Memory B cell (primary cell): ENCODE measurements at regions not wholly inside any gene's neighbourhood (a gene's known extent, or its start where the extent isn't known, plus 50 kb on each side); places are given as distances from the start of the nearest gene placed in this dataset.

Source experiments
- ATAC-seq: fragments of 150-1000 bp; cut with Tn5 transposase; 2 replicates; pipeline ENCODE4 v1.10.0; 2021; ENCODE audit warnings: low read depth, mild to moderate bottlenecking, moderate library complexity
- DNase-seq, 2 donors: peaks; one replicate each; pipeline ENCODE4 v3.0.0; 2022; ENCODE audit warnings: low spot score in 2 of 2
- H3K27ac Mint-ChIP-seq: one replicate; pipeline ENCODE4 v1.8.0; 2022; ENCODE audit warnings: mild to moderate bottlenecking, moderate library complexity, mixed read lengths
- H3K27me3 Mint-ChIP-seq: one replicate; pipeline ENCODE4 v1.8.0; 2022; ENCODE audit warnings: mixed read lengths
- H3K36me3 Mint-ChIP-seq: one replicate; pipeline ENCODE4 v1.8.0; 2022; ENCODE audit warnings: mild to moderate bottlenecking, mixed read lengths
- H3K4me1 Mint-ChIP-seq: one replicate; pipeline ENCODE4 v1.8.0; 2022; ENCODE audit warnings: mixed read lengths
- H3K4me3 Mint-ChIP-seq: one replicate; pipeline ENCODE4 v1.8.0; 2022; ENCODE audit warnings: mild to moderate bottlenecking, moderate library complexity, mixed read lengths
- H3K9me3 Mint-ChIP-seq: one replicate; pipeline ENCODE4 v1.8.0; 2022; ENCODE audit warnings: mixed read lengths

DNA sequence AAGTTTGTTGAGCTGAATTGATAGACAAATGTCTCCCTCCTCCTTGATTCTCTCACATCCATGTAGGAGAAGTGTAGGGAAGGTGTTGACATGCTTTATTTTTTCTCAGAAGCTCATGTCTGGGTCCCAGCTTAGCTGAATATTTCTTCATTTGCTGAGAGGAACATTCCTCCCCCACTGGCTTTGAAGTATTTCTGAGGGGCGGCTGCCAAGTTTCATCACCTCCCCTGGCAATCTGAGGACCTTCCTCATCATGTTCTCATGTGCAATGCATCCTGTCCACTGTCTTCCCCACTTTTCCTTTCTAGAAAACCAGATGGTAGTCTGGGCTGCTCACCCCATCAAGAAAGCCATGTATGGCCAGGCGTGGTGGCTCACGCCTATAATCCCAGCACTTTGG lies 168.9 kb upstream of the RGMA start:
- H3K27me3 Mint-ChIP-seq, result no peaks in the 10 kb centered on the region
- ATAC-seq (no peak), DNase-seq (no peak)
- H3K27ac Mint-ChIP-seq, result no peak overlapping the region
- H3K9me3 Mint-ChIP-seq, result no peaks in the 10 kb centered on the region
- H3K4me1 Mint-ChIP-seq, result no peaks in the 10 kb centered on the region
- no peak overlapping the region for H3K4me3 Mint-ChIP-seq
- H3K36me3 Mint-ChIP-seq, result no peaks in the 10 kb centered on the region

GRCh38 chr15:93253681-93254080 lies 164.7 kb upstream of the RGMA start:
- H3K9me3 Mint-ChIP-seq, result no peaks in the 10 kb centered on the region
- H3K4me3 Mint-ChIP-seq, result no peak overlapping the region
- H3K27me3 Mint-ChIP-seq, result no peaks in the 10 kb centered on the region
- H3K27ac Mint-ChIP-seq, result no peak overlapping the region
- H3K4me1 Mint-ChIP-seq, result no peaks in the 10 kb centered on the region
- no peaks in the 10 kb centered on the region for H3K36me3 Mint-ChIP-seq
- ATAC-seq (no peak), DNase-seq (no peak)

DNA sequence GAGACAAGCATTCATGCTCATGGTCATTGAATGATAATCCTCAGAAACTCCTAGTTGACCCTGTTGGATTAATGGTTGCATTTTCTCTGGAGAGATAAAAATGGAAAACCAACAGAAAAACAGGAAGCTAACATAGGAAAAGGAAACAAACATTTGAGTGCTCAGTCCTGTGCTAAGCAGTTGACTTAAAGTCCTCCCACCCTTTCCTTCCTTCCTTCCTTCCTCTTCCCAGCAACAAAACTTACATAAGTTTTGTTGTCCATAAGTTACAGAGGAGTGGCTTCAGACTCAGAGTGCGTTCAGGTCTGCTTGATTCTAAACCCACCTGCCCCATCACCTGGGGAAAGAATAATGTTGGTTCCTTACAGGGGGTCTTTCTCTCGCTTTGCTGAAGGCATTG lies 163.8 kb upstream of the RGMA start:
- H3K4me1 Mint-ChIP-seq, result no peaks in the 10 kb centered on the region
- no peaks in the 10 kb centered on the region for H3K27me3 Mint-ChIP-seq
- H3K27ac Mint-ChIP-seq, result no peak overlapping the region
- H3K9me3 Mint-ChIP-seq, result no peaks in the 10 kb centered on the region
- ATAC-seq, result no peak
- no peaks in the 10 kb centered on the region for H3K36me3 Mint-ChIP-seq
- no peak overlapping the region for H3K4me3 Mint-ChIP-seq
- DNase-seq, result no peak

DNA sequence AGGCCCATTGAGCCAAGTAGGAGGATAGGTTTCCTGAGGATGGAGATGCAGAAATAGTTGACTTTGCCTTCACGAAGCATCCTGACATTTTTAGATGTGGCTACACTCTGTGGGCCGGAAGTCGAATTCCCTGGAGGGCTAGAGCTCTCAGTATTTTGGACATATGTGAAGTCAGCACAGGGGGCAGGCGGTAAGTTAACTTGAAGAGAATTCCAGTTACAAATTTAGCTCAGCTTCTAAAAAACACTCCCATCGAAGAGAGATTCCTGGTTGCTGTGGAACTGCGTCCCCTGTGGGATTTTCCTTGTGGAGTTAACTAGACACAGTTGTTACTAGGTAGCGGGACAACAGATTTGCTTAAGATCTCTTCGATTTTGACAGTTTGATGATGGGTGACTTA lies 161.9 kb upstream of the RGMA start:
- Mint-ChIP-seq H3K36me3 (no peaks in the 10 kb centered on the region), H3K27me3 (no peaks in the 10 kb centered on the region), H3K27ac (no peak overlapping the region), H3K9me3 (no peaks in the 10 kb centered on the region), H3K4me1 (no peaks in the 10 kb centered on the region), H3K4me3 (no peak overlapping the region)
- ATAC-seq (no peak), DNase-seq (no peak)

- no peaks in the 10 kb centered on the region for H3K27me3 Mint-ChIP-seq
- H3K36me3 Mint-ChIP-seq, result no peaks in the 10 kb centered on the region
- DNase-seq, result no peak
- H3K9me3 Mint-ChIP-seq, result no peaks in the 10 kb centered on the region
- H3K4me3 Mint-ChIP-seq, result no peak overlapping the region
- ATAC-seq, result no peak
- H3K4me1 Mint-ChIP-seq, result no peaks in the 10 kb centered on the region
- H3K27ac Mint-ChIP-seq, result no peak overlapping the region
Measured at GRCh38 chr15:93250209-93250608, 161.2 kb upstream of the RGMA start.

- Mint-ChIP-seq H3K27ac (no peak overlapping the region), H3K27me3 (no peaks in the 10 kb centered on the region), H3K4me3 (no peak overlapping the region), H3K36me3 (no peaks in the 10 kb centered on the region), H3K9me3 (no peaks in the 10 kb centered on the region), H3K4me1 (no peaks in the 10 kb centered on the region)
- ATAC-seq (no peak), DNase-seq (no peak)
Measured at GRCh38 chr15:93249623-93250022, 160.6 kb upstream of the RGMA start.

- Mint-ChIP-seq H3K4me1 (no peaks in the 10 kb centered on the region), H3K27ac (no peak overlapping the region), H3K27me3 (no peaks in the 10 kb centered on the region), H3K4me3 (no peak overlapping the region), H3K36me3 (no peaks in the 10 kb centered on the region), H3K9me3 (no peaks in the 10 kb centered on the region)
- no peak for DNase-seq
- ATAC-seq, result no peak
Measured at GRCh38 chr15:93247466-93248121, 158.6 kb upstream of the RGMA start.

DNA sequence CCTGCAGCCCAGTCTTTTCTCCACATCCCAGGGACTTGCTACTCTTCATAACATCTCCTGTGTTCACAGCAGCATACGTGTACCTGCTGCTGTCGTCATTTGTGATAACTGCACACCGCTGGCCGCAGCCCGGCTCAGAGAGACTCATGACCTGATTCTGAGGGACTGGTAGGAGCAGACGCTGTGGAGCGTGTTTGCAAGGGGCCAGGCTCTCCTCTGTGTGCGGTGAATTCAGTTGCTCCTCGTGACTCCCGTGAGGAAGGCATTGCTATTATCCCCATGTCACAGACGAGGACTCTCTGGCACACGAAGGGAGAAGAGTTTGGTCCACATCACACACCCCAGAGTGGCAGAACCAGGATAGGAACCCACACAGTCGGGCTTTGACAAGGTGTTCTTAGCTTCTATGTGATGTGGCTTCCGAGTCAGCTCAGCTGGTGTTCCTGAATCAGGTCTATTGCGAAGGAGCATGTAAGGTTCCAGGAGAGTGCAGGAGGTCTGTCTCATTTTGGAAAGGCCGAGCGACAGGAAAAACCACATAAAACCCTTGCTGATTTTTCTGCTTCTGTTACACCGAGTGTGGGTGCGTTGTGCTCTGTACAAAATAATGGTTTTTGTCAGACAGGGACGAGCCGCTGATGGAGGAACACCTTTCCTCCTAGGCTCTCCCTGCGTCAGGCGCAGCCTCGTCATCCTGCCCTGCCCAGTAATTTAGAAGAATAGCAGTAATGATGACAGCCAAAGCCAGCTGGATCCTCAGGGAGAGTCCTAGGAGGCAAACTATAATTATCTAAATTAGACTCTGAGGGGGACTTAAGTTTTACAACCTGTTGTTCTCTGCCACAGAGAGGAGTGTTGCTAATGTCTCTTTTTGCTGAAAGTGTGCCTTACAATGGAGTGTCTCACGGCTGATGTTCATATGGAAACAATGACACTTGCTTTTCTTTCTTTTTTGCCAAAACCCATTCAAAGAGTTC lies 157.5 kb upstream of the RGMA start:
- Mint-ChIP-seq H3K9me3 (no peaks in the 10 kb centered on the region), H3K4me3 (no peak overlapping the region), H3K36me3 (no peaks in the 10 kb centered on the region), H3K27ac (no peak overlapping the region), H3K4me1 (no peaks in the 10 kb centered on the region), H3K27me3 (no peaks in the 10 kb centered on the region)
- ATAC-seq (no peak), DNase-seq (no peak)

DNA sequence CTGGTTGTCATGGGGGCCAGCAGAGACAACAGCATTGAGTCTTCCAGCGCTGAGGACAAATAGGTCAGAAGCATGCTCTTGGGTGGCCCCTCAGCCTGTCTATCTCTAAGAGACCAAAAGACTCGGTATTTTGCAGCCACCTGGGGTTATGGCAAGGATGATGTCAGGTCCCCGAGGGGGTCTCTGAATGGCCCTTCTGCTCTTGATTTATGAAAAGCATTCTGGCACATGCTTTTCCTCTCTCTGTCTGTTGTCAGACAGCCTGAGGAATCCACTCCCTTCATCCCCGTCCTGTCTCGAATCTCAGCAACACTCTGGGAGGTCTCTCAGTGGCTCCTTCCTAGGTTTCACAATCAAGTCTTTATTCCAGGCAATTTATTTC lies 156.6 kb upstream of the RGMA start:
- no peak for DNase-seq

DNA sequence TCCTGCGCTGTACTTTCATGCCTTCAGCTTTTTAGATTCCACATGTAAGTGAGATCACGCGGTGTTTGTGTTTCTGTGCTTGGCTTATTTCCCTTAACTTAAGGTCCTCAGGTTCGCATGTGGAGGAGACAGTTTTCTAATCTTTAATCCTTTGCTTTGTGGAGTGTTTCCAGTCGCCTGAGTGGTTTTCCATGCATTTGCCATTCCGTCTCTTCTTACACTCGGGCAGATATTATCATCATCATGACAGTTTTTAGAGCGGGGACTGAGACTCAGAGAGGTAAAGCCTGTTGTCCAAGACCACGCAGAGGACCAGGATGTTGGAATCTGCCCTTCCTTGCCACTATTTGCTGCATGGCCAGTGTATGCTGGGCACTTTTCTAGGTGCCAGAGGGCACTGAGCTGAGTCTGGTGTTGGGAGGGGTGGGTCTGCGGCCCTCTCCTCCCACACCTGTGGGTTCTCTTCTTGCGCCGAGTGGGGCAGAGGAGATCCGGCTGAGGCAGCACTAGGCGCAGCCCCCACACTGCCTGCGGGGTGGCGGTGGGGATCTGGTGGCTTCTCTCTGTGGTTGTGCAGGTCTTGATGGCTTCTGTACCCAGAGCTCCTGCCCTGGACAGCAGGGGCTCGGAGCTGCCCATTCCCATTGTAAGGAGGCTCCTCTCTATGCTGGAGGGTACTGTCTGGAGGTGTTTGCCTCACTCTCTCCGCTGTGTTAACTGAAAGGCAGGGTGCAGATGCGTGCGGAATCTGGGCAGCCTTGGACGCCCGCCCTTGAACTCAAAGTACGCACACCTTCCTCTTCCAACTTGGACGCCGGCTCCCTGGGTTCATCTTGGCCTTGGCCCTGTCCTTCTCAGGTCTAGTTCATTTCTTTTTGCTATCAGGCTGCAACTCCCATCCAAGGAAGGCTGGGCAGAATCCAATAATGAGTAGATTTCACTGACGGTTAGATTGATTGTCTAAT lies 156.0 kb upstream of the RGMA start:
- H3K27ac Mint-ChIP-seq, result no peak overlapping the region
- ATAC-seq (no peak), DNase-seq (no peak)

More for the DNA sequence above, 156.6 kb upstream of the RGMA start:
- ATAC-seq, result no peak
- Mint-ChIP-seq H3K27me3 (no peaks in the 10 kb centered on the region), H3K27ac (no peak overlapping the region), H3K9me3 (no peaks in the 10 kb centered on the region), H3K36me3 (no peaks in the 10 kb centered on the region), H3K4me1 (no peaks in the 10 kb centered on the region), H3K4me3 (no peak overlapping the region)

DNA sequence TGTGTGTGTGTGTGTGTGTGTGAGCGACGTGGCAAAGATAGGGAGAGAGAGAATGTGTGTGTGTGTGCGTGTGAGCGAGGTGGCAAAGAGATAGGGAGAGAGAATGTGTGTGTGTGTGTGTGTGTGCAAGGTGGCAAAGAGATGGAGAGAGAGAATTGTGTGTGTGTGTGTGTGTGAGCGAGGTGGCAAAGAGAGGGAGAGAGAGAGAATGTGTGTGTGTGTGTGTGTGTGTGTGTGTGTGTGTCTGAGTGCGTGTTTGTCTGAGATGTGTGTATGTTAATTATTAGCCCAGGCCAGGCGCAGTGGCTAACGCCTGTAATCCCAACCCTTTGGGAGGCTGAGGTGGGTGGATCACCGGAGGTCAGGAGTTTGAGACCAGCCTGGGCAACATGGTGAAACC lies 154.6 kb upstream of the RGMA start:
- DNase-seq (no peak), ATAC-seq (no peak)
- H3K4me3 Mint-ChIP-seq, result no peak overlapping the region
- no peaks in the 10 kb centered on the region for H3K4me1 Mint-ChIP-seq
- H3K27me3 Mint-ChIP-seq, result no peaks in the 10 kb centered on the region
- no peak overlapping the region for H3K27ac Mint-ChIP-seq
- no peaks in the 10 kb centered on the region for H3K9me3 Mint-ChIP-seq
- H3K36me3 Mint-ChIP-seq, result no peaks in the 10 kb centered on the region

More for the DNA sequence above, 156.0 kb upstream of the RGMA start:
- Mint-ChIP-seq H3K9me3 (no peaks in the 10 kb centered on the region), H3K27me3 (no peaks in the 10 kb centered on the region), H3K4me3 (no peak overlapping the region), H3K4me1 (no peaks in the 10 kb centered on the region), H3K36me3 (no peaks in the 10 kb centered on the region)

GRCh38 chr15:93241696-93242585 lies 152.9 kb upstream of the RGMA start:
- DNase-seq (no peak), ATAC-seq (no peak)
- H3K4me1 Mint-ChIP-seq, result no peaks in the 10 kb centered on the region
- H3K36me3 Mint-ChIP-seq, result no peaks in the 10 kb centered on the region
- no peak overlapping the region for H3K27ac Mint-ChIP-seq
- peaks cover 2% of the 10 kb centered on the region for H3K9me3 Mint-ChIP-seq
- H3K27me3 Mint-ChIP-seq, result no peaks in the 10 kb centered on the region
- H3K4me3 Mint-ChIP-seq, result no peak overlapping the region

DNA sequence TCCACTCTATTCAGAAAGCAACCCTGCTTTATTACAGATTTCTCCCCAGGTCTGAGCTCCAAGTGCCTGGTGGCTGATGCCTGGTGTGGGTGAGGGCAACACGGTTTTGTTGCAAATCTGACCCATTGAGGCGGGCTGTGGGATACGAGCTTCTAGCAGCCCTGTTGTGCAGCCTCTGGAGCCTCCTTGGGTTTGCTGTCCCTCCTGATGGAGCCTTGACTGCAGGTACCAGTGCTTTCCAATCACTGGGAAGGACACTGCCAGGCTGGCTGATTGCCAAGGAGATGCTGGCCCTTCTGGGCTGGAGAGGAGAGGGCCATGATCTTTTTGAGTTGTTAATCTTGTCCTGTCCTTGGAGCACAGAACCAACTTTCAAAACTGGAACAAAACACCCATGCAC lies 151.0 kb upstream of the RGMA start:
- Mint-ChIP-seq H3K9me3 (peaks cover 2% of the 10 kb centered on the region), H3K4me3 (no peak overlapping the region), H3K36me3 (no peaks in the 10 kb centered on the region), H3K4me1 (peaks cover 2% of the 10 kb centered on the region), H3K27me3 (no peaks in the 10 kb centered on the region), H3K27ac (no peak overlapping the region)
- no peak for ATAC-seq
- DNase-seq, result no peak
